ENCODE measurements at regions not wholly inside any gene's neighbourhood (a gene's known extent, or its start where the extent isn't known, plus 50 kb on each side); places are given as distances from the start of the nearest gene placed in this dataset.

DNA sequence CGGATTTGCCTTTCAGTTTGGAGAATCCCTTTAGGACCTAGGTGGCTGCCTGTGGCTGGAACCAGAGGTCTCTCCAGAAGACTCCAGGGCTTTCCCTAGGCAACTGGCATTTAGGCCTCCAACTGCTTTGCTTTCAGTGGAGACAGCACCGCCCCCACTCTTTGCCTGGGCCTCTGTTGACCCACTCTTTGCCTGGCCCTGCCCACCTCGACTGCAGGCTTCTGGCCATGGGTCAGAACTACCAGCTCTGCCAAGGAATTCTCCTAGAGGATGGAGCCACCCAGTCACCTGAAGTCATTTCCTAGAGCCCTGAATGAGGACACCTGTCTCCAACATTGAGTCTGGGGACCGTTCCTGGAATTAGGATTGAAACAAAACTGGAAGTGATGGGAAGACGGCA is 439.0 kb upstream of the CDH4 start:
- no peaks in the 10 kb centered on the region for H3K27me3 Mint-ChIP-seq
- ATAC-seq (ENCODE audit: low read depth) (no peak), DNase-seq (no peak)
- intact Hi-C loops (cut with micrococcal nuclease): no loop called here
- POLR2A ChIA-PET: no interaction called here
- H3K36me3 Mint-ChIP-seq (ENCODE audit: low read depth): no peaks in the 10 kb centered on the region
- H3K27ac Mint-ChIP-seq: no peak overlapping the region
- H3K4me1 Mint-ChIP-seq: no peaks in the 10 kb centered on the region
- TF ChIP-seq, protein P1, sequence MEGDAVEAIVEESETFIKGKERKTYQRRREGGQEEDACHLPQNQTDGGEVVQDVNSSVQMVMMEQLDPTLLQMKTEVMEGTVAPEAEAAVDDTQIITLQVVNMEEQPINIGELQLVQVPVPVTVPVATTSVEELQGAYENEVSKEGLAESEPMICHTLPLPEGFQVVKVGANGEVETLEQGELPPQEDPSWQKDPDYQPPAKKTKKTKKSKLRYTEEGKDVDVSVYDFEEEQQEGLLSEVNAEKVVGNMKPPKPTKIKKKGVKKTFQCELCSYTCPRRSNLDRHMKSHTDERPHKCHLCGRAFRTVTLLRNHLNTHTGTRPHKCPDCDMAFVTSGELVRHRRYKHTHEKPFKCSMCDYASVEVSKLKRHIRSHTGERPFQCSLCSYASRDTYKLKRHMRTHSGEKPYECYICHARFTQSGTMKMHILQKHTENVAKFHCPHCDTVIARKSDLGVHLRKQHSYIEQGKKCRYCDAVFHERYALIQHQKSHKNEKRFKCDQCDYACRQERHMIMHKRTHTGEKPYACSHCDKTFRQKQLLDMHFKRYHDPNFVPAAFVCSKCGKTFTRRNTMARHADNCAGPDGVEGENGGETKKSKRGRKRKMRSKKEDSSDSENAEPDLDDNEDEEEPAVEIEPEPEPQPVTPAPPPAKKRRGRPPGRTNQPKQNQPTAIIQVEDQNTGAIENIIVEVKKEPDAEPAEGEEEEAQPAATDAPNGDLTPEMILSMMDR (IDR thresholded peaks at IDR 0.05): no peak
- no peak overlapping the region for H3K4me3 Mint-ChIP-seq
- no peaks in the 10 kb centered on the region for H3K9me3 Mint-ChIP-seq
- CTCF ChIA-PET: interaction anchor here (1.1 kb wide), 1 partner anchor 9 kb away, joined by 3 read pairs; no protein-coding TSS in a partner anchor

DNA sequence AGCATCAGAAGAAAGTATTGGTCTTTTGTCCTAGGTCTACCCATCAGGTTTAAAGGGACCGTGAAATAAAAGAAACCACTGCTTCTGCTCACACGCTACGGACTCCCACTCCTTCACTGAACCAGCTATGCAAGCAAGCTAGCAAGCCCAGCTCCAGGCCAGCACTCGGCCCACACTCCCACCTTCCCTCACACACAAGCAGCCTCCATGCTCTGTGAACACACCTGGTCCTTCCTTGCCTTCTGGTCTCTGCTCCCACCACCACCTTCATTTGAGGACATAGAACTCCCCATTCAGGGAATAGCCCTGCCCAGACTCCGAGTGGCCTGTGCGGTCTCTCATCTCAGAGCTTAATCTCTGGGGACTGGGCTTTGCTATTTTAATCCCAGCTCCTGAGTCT is 436.4 kb upstream of the CDH4 start:
- DNase-seq (no peak), ATAC-seq (ENCODE audit: low read depth) (no peak)
- intact Hi-C loops (cut with micrococcal nuclease): no loop called here
- no peaks in the 10 kb centered on the region for H3K4me1 Mint-ChIP-seq
- H3K9me3 Mint-ChIP-seq: no peaks in the 10 kb centered on the region
- TF ChIP-seq, protein P1 (IDR thresholded peaks at IDR 0.05): no peak
- H3K27ac Mint-ChIP-seq: no peak overlapping the region
- CTCF ChIA-PET: no interaction called here
- H3K36me3 Mint-ChIP-seq (ENCODE audit: low read depth): no peaks in the 10 kb centered on the region
- no peak overlapping the region for H3K4me3 Mint-ChIP-seq
- POLR2A ChIA-PET: no interaction called here
- H3K27me3 Mint-ChIP-seq: no peaks in the 10 kb centered on the region

DNA sequence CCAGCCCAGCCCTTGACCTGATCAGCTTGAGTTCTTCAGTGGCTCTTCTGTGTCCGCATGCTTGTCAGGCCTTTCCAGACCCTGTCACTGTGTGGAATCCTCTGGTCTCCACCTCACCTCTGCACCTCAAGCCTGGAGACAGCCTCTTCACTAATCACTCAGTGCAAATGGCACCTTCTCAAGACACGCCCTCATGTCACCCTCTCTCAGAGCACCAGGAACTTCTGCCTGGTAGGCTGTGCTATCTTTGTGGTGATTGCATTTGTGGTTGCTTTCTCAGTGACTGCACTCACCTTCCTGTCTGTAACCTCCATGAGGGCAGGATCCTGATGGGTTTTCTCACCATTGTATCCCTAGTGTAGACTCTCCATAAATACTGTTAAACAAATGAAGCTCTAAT is 435.2 kb upstream of the CDH4 start:
- TF ChIP-seq, protein P1 (IDR thresholded peaks at IDR 0.05): no peak
- ChIA-PET CTCF (no interaction called here), POLR2A (no interaction called here)

DNA sequence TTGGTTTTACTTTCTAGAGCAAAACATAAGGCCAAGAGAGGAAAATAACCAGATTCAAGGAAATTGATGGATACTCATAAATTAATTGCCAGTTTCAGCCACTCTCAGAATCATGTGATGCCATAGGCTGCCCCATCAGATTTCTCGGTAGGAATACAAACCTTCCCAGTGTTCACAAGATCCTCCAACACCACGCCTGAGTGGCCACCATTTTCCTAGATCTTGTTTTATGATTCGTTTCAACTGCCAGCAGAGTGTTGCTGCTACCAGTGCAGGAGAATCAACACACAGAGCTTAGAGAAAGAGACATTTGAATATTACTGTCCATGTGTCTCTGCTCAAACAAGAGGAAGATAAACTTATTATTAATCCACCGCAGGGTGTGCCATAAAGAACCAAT is 434.2 kb upstream of the CDH4 start:
- ChIA-PET POLR2A (no interaction called here), CTCF (no interaction called here)
- intact Hi-C loops (cut with micrococcal nuclease): no loop called here
- no peaks in the 10 kb centered on the region for H3K36me3 Mint-ChIP-seq (ENCODE audit: low read depth)
- DNase-seq: no peak
- no peak overlapping the region for H3K27ac Mint-ChIP-seq
- TF ChIP-seq, protein P1 (IDR thresholded peaks at IDR 0.05): no peak
- no peaks in the 10 kb centered on the region for H3K4me1 Mint-ChIP-seq
- H3K4me3 Mint-ChIP-seq: no peak overlapping the region
- no peaks in the 10 kb centered on the region for H3K9me3 Mint-ChIP-seq
- ATAC-seq (ENCODE audit: low read depth): no peak
- no peaks in the 10 kb centered on the region for H3K27me3 Mint-ChIP-seq

More for the DNA sequence above, 435.2 kb upstream of the CDH4 start:
- Mint-ChIP-seq H3K9me3 (no peaks in the 10 kb centered on the region), H3K36me3 (ENCODE audit: low read depth) (no peaks in the 10 kb centered on the region), H3K4me1 (no peaks in the 10 kb centered on the region), H3K27ac (no peak overlapping the region), H3K27me3 (no peaks in the 10 kb centered on the region), H3K4me3 (no peak overlapping the region)
- intact Hi-C loops (cut with micrococcal nuclease): no loop called here
- ATAC-seq (ENCODE audit: low read depth) (no peak), DNase-seq (no peak)

DNA sequence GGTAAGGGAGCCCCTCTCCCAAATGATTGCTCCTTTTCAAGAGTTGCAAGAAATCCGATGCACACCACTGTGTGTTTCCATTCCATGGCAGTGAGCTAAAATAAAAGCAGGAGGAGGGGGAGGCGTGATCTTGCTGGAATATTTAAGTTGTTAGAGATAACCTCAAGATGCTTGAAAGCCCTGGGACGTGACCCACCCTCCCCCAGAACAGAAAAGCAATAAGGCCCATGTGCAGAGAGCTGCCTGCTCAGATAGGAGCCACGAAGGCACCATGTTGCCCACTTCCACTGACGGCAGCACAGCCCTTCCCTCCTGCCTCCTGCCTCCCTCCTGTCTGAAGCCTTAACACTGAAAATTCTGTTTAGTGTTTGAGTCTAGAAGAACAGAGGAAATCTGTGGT is 432.6 kb upstream of the CDH4 start:
- ATAC-seq (ENCODE audit: low read depth): no peak

More for the DNA sequence above, 432.6 kb upstream of the CDH4 start:
- no peak for DNase-seq
- POLR2A ChIA-PET: no interaction called here
- no peak overlapping the region for H3K27ac Mint-ChIP-seq
- intact Hi-C loops (cut with micrococcal nuclease): no loop called here
- no peaks in the 10 kb centered on the region for H3K9me3 Mint-ChIP-seq
- H3K36me3 Mint-ChIP-seq (ENCODE audit: low read depth): no peaks in the 10 kb centered on the region
- no peaks in the 10 kb centered on the region for H3K27me3 Mint-ChIP-seq
- H3K4me3 Mint-ChIP-seq: no peak overlapping the region
- TF ChIP-seq, protein P1 (IDR thresholded peaks at IDR 0.05): no peak
- no peaks in the 10 kb centered on the region for H3K4me1 Mint-ChIP-seq
- CTCF ChIA-PET: no interaction called here

All from activated B cell treated with CpG ODN at 0.5 μM for 24 hours (primary cell).